Heart left ventricle (tissue), 16 donors: ENCODE measurements at regions not wholly inside any gene's neighbourhood (a gene's known extent, or its start where the extent isn't known, plus 50 kb on each side); places are given as distances from the start of the nearest gene placed in this dataset.

Source experiments
- ATAC-seq, 4 donors: fragments of 200-7000 bp; cut with Tn5 transposase; one replicate each; pipeline ENCODE4 v1.9.1; 2020 to 2022; ENCODE audit warnings: moderate library complexity in 4 of 4, mild to moderate bottlenecking in 3 of 4, moderate number of reproducible peaks in 1 of 4
- DNase-seq, 5 donors: peaks; one replicate each; pipeline ENCODE4 v3.0.0-alpha.2; 2020
- H3K27ac ChIP-seq, 12 donors: fragments of 200-600 bp; sonication (generic) in 4 of 12; one replicate each; pipeline versions ENCODE4 v1.5.0 to v1.8.0; 2016 to 2022; ENCODE audit warnings: mild to moderate bottlenecking in 2 of 12
- H3K27me3 ChIP-seq, 9 donors: fragments of 200-600 bp; sonication (generic) in 2 of 9; one replicate each; pipeline versions ENCODE4 v1.5.1 to v1.8.0; 2016 to 2022; ENCODE audit warnings: mild to moderate bottlenecking in 3 of 9
- H3K36me3 ChIP-seq, 9 donors: fragments of 200-600 bp; sonication (generic) in 2 of 9; one replicate each; pipeline versions ENCODE4 v1.5.0 to v1.8.0; 2018 to 2022; ENCODE audit warnings: mild to moderate bottlenecking in 2 of 9
- H3K4me1 ChIP-seq, 12 donors: fragments of 200-600 bp; sonication (generic) in 4 of 12; one replicate each; pipeline versions ENCODE4 v1.5.0 to v1.8.0; 2016 to 2022; ENCODE audit warnings: mild to moderate bottlenecking in 3 of 12
- H3K4me3 ChIP-seq, 12 donors: fragments of 200-600 bp; sonication (generic) in 4 of 12; one replicate each; pipeline versions ENCODE4 v1.5.0 to v1.8.0; 2017 to 2022; ENCODE audit warnings: mild to moderate bottlenecking in 9 of 12, moderate library complexity in 4 of 12
- H3K9me3 ChIP-seq, 12 donors: fragments of 200-600 bp; sonication (generic) in 4 of 12; one replicate each; pipeline versions ENCODE4 v1.5.0 to v1.8.0; 2016 to 2022; ENCODE audit warnings: mild to moderate bottlenecking in 1 of 12
- CTCF ChIP-seq, 12 donors: fragments of 200-600 bp; sonication (generic) in 4 of 12; IDR thresholded peaks; one replicate each; pipeline versions ENCODE4 v1.5.0 to v1.8.0; 2018 to 2022; ENCODE audit warnings: antibody characterized with exemption in 12 of 12, mild to moderate bottlenecking in 5 of 12
- POLR2A ChIP-seq, 2 donors: fragments of 450-650 bp; IDR thresholded peaks; one replicate each; pipeline ENCODE4 v1.6.1; 2017; ENCODE audit warnings: antibody characterized with exemption in 2 of 2, mild to moderate bottlenecking in 2 of 2, moderate library complexity in 2 of 2
- WGBS, 4 donors: extraction: QIAGEN DNeasy Blood & Tissue Kit in 2 of 4; methylation state at CpG; one replicate each; pipeline versions ENCODE4 v1.1.5 to v1.1.7; 2013 to 2018; 5-methylcytosine and 5-hydroxymethylcytosine counted together
- intact Hi-C, 10 donors: fragments of 100-400 bp; cut with DNase I; formaldehyde crosslinking; loops; one replicate each; pipeline versions ENCODE4 v1.11.1 to v1.14.2; 2022
- donor health status: ischemic (EF 13 %, LVEDD 7.1; RV severe dilation, severe dysfunction).
- donor health status: healthy with polysubstance abuse.
- donor health status: DM: no; HTN: yes; CAD: no.
- donor health status: DM: no; HTN: no; CAD: no.
- donor health status: ischemic (EF 25% LVEDD 6.9; RV normal size, moderate dysfunction).
- donor health status: ischemic (EF 25% LVEDD 5.7; RV mildly dilated, moderate dysfunction).
- donor health status: healthy.
- donor health status: DM: yes; HTN: yes; CAD: no.
- donor health status: ischemic (EF 35%, LVEDD 5.7; RV mildly dilated, moderate dysfunction).
- donor health status: nonischemic (EF 11% LVEDD 7.7; RV severe dilation, severe dysfunction).
- donor health status: DM: yes; HTN: yes; CAD: no.
- donor health status: PGD.
- donor health status: ischemic (EF 29% LVEDD 5.4; RV normal size, mild dysfunction).
- donor health status: nonischemic (EF 23%, LVEDD 6.1; RV moderate dilation, normal function).

- Histone ChIP-seq H3K27me3 (no peaks in the 10 kb centered on the region), H3K4me3 (no peak overlapping the region), H3K27ac (peak overlapping the region in 6 of 12 donors; percentile 24 to 59 (median 40)), H3K9me3 (no peaks in the 10 kb centered on the region), H3K4me1 (peaks cover 0 to 14% (median 6%) of the 10 kb centered on the region in 12 donors), H3K36me3 (no peaks in the 10 kb centered on the region)
- intact Hi-C loops = loop anchor here in 1 of 10 donors (10.0 kb wide), 1 partner anchor 182 kb away; no protein-coding TSS in a partner anchor
- TF ChIP-seq POLR2A (IDR thresholded peaks at IDR 0.05) (no peak), CTCF (IDR thresholded peaks at IDR 0.05) (no peak)
- DNase-seq (peak in 1 of 5 donors; percentile 17), ATAC-seq (peak in 3 of 4 donors; percentile 43 to 57 (median 51))
- WGBS, 4 donors = 51 to 58% (median 54%) methylated on average over 11 of the region's 11 CpGs
These were observed 157.4 kb downstream of the GLI2 start for GRCh38 chr2:120892967-120893667.

GRCh38 chr2:120893811-120894584, 158.3 kb downstream of the GLI2 start:
- Histone ChIP-seq H3K27me3 (no peaks in the 10 kb centered on the region), H3K4me1 (peaks cover 0 to 14% (median 6%) of the 10 kb centered on the region in 12 donors), H3K36me3 (no peaks in the 10 kb centered on the region), H3K4me3 (no peak overlapping the region), H3K9me3 (no peaks in the 10 kb centered on the region), H3K27ac (peak overlapping the region in 3 of 12 donors; percentile 26 to 59 (median 49))
- ATAC-seq = peak in 1 of 4 donors; percentile 21
- 66 to 73% (median 69%) methylated on average over 17 to 18 of the region's 18 CpGs for WGBS, 4 donors
- no peak for TF ChIP-seq POLR2A (IDR thresholded peaks at IDR 0.05)
- TF ChIP-seq CTCF (IDR thresholded peaks at IDR 0.05) = no peak
- peak in 1 of 5 donors; percentile 19 for DNase-seq
- intact Hi-C loops = loop anchor here in 1 of 10 donors (10.0 kb wide), 1 partner anchor 181 kb away; no protein-coding TSS in a partner anchor

GRCh38 chr2:120894966-120895365, 159.3 kb downstream of the GLI2 start:
- 44 to 61% (median 55%) methylated on average over 5 of the region's 5 CpGs for WGBS, 4 donors
- Histone ChIP-seq H3K4me3 (no peak overlapping the region), H3K27ac (no peak overlapping the region), H3K9me3 (no peaks in the 10 kb centered on the region), H3K4me1 (peaks cover 0 to 14% (median 6%) of the 10 kb centered on the region in 12 donors), H3K36me3 (no peaks in the 10 kb centered on the region), H3K27me3 (no peaks in the 10 kb centered on the region)
- no peak for TF ChIP-seq CTCF (IDR thresholded peaks at IDR 0.05)
- no peak for TF ChIP-seq POLR2A (IDR thresholded peaks at IDR 0.05)
- intact Hi-C loops = loop anchor here in 1 of 10 donors (10.0 kb wide), 1 partner anchor 180 kb away; no protein-coding TSS in a partner anchor
- ATAC-seq = peak in 1 of 4 donors; percentile 63
- DNase-seq = peak in 1 of 5 donors; percentile 24

- 89 to 98% (median 95%) methylated on average over 3 of the region's 3 CpGs for WGBS, 4 donors
- intact Hi-C loops = loop anchor here in 1 of 10 donors (10.0 kb wide), 1 partner anchor 179 kb away; no protein-coding TSS in a partner anchor
- Histone ChIP-seq H3K27me3 (no peaks in the 10 kb centered on the region), H3K27ac (no peak overlapping the region), H3K4me1 (peaks cover 0 to 16% (median 6%) of the 10 kb centered on the region in 12 donors), H3K9me3 (no peaks in the 10 kb centered on the region), H3K4me3 (no peak overlapping the region), H3K36me3 (no peaks in the 10 kb centered on the region)
- TF ChIP-seq CTCF (IDR thresholded peaks at IDR 0.05) (no peak), POLR2A (IDR thresholded peaks at IDR 0.05) (no peak)
- ATAC-seq (no peak), DNase-seq (peak in 1 of 5 donors; percentile 14)
These were observed 160.5 kb downstream of the GLI2 start for GRCh38 chr2:120896126-120896525.
